B cell (primary cell): ENCODE measurements at regions not wholly inside any gene's neighbourhood (a gene's known extent, or its start where the extent isn't known, plus 50 kb on each side); places are given as distances from the start of the nearest gene placed in this dataset.

ENCODE experiments used
- ATAC-seq: fragments of 200-7000 bp; cut with Tn5 transposase; one replicate; pipeline ENCODE4 v1.10.0; 2021; ENCODE audit warnings: low read depth, mild to moderate bottlenecking, moderate number of reproducible peaks, moderate library complexity
- CTCF ChIA-PET: fragments of 350-600 bp; sonication (Branson Sonifier 250); formaldehyde crosslinking; loops from one replicate; lab custom pipeline; 2021; ENCODE audit warnings: antibody characterized with exemption, inconsistent platforms; lab: Charles Lee
- POLR2A ChIA-PET: fragments of 350-600 bp; sonication (Branson Sonifier 250); formaldehyde crosslinking; loops from one replicate; lab custom pipeline; 2021; ENCODE audit warnings: antibody characterized with exemption; lab: Charles Lee
- DNase-seq: peaks from one replicate; pipeline ENCODE4 v3.0.0; 2013
- H2AFZ ChIP-seq: 2 replicates; pipeline ENCODE4 v1.6.1; 2012; ENCODE audit warnings: mild to moderate bottlenecking, low read depth, low read length; ENCODE audit not compliant: insufficient read depth, poor library complexity, severe bottlenecking
- H3K27ac ChIP-seq, 2 donors: 1 replicate in 1 of 2; 2 replicates in 1 of 2; pipeline ENCODE4 v1.5.1; 2012 to 2013; ENCODE audit warnings: low read length in 2 of 2, mild to moderate bottlenecking in 2 of 2, moderate library complexity in 1 of 2
- H3K27me3 ChIP-seq, 4 experiments: fragments of 200-600 bp in 1 of 4; sonication (generic) in 1 of 4; replicated peaks in 1 of 4; 1 replicate in 2 of 4; 2 replicates in 2 of 4; pipeline versions ENCODE4 v1.6.1 to v1.7.0; 2013 to 2016; ENCODE audit warnings: low read length in 3 of 4, mild to moderate bottlenecking in 2 of 4, mixed read lengths in 1 of 4, moderate library complexity in 1 of 4; ENCODE audit not compliant: insufficient read depth in 4 of 4, control insufficient read depth in 3 of 4; ENCODE audit errors: control extremely low read depth in 1 of 4
- H3K36me3 ChIP-seq, 2 experiments: replicated peaks in 1 of 2; 1 replicate in 1 of 2; 2 replicates in 1 of 2; pipeline versions ENCODE4 v1.6.1 to v1.7.1; 2013; ENCODE audit warnings: low read length in 1 of 2; ENCODE audit not compliant: insufficient read depth in 2 of 2, control insufficient read depth in 1 of 2; ENCODE audit errors: control extremely low read depth in 1 of 2, extremely low read depth in 1 of 2
- H3K4me1 ChIP-seq, 2 donors: fragments of 200-600 bp in 1 of 2; sonication (generic) in 1 of 2; 1 replicate in 1 of 2; 2 replicates in 1 of 2; pipeline versions ENCODE4 v1.5.1 to v1.6.1; 2013 to 2017; ENCODE audit warnings: low read length in 2 of 2; ENCODE audit not compliant: control insufficient read depth in 2 of 2, insufficient read depth in 2 of 2
- H3K4me2 ChIP-seq: replicated peaks from 2 replicates; pipeline ENCODE3; 2012; ENCODE audit warnings: mild to moderate bottlenecking, low read depth, low read length; ENCODE audit not compliant: poor library complexity, severe bottlenecking
- H3K4me3 ChIP-seq, 5 experiments: fragments of 200-600 bp in 1 of 5; sonication (generic) in 1 of 5; 1 replicate in 3 of 5; 2 replicates in 2 of 5; pipeline versions ENCODE4 v1.5.1 to v1.7.0; 2011 to 2016; ENCODE audit warnings: low read length in 4 of 5, mild to moderate bottlenecking in 4 of 5, low read depth in 2 of 5, control low read depth in 1 of 5, moderate library complexity in 1 of 5; ENCODE audit not compliant: insufficient read depth in 1 of 5; ENCODE audit errors: control extremely low read depth in 1 of 5, extremely low read depth in 1 of 5
- H3K79me2 ChIP-seq: fragments of 200-600 bp; sonication (generic); one replicate; pipeline ENCODE4 v1.6.0; 2016; ENCODE audit warnings: low read length; ENCODE audit not compliant: control insufficient read depth, insufficient read depth
- H3K9ac ChIP-seq: fragments of 200-600 bp; sonication (generic); 2 replicates; pipeline ENCODE4 v1.6.1; 2017; ENCODE audit warnings: mild to moderate bottlenecking, low read length, moderate library complexity
- H3K9me3 ChIP-seq, 3 donors: one replicate each; pipeline versions ENCODE4 v1.6.1 to v1.7.1; 2013; ENCODE audit warnings: low read length in 2 of 3; ENCODE audit not compliant: control insufficient read depth in 2 of 3, insufficient read depth in 1 of 3; ENCODE audit errors: control extremely low read depth in 1 of 3
- H4K20me1 ChIP-seq: 2 replicates; pipeline ENCODE4 v1.6.0; 2012; ENCODE audit warnings: mild to moderate bottlenecking, low read length; ENCODE audit not compliant: insufficient read depth, control insufficient read depth, poor library complexity, severe bottlenecking
- H3K27ac Mint-ChIP-seq: one replicate; pipeline ENCODE4 v1.8.0; 2021; ENCODE audit warnings: mixed read lengths
- H3K27me3 Mint-ChIP-seq: one replicate; pipeline ENCODE4 v1.8.0; 2021; ENCODE audit warnings: mixed read lengths
- H3K4me1 Mint-ChIP-seq: one replicate; pipeline ENCODE4 v1.8.0; 2021; ENCODE audit warnings: mixed read lengths
- H3K4me3 Mint-ChIP-seq: one replicate; pipeline ENCODE4 v1.8.0; 2021; ENCODE audit warnings: mixed read lengths
- H3K9me3 Mint-ChIP-seq: one replicate; pipeline ENCODE4 v1.8.0; 2022; ENCODE audit warnings: mixed read lengths; ENCODE audit not compliant: insufficient read depth
- CTCF ChIP-seq: fragments of 200-600 bp; IDR thresholded peaks from one replicate; pipeline ENCODE4 v1.8.0; 2022; ENCODE audit warnings: antibody characterized with exemption, mild to moderate bottlenecking
- EZH2 ChIP-seq: IDR thresholded peaks from 2 replicates; pipeline ENCODE4 v1.6.1; 2012; ENCODE audit warnings: borderline replicate concordance, low read depth, mild to moderate bottlenecking, moderate library complexity, low read length; ENCODE audit not compliant: insufficient read depth, poor library complexity, severe bottlenecking
- WGBS: methylation state at CpG from one replicate; pipeline ENCODE4 v1.1.5; 2013; ENCODE audit warnings: missing lambda C conversion rate; ENCODE audit not compliant: insufficient coverage; 5-methylcytosine and 5-hydroxymethylcytosine counted together
- intact Hi-C: fragments of 100-400 bp; cut with micrococcal nuclease; formaldehyde crosslinking; loops from one replicate; pipeline ENCODE4 v1.10.0; 2022

- WGBS = 67% methylated on average over 1 of the region's 2 CpGs
- H3K27me3 ChIP-seq = peaks cover 0 to 7% (median 3%) of the 10 kb centered on the region in 4 experiments
- H2AFZ ChIP-seq = no peak overlapping the region
- no peak overlapping the region for H3K27ac Mint-ChIP-seq
- peaks cover 17% of the 10 kb centered on the region for H3K27me3 Mint-ChIP-seq
- ChIA-PET CTCF (interaction anchor here (2.8 kb wide), 1 partner anchor 12 kb away, joined by 15 read pairs; no protein-coding TSS in a partner anchor), POLR2A (no interaction called here)
- no peak overlapping the region for H3K9ac ChIP-seq
- H3K4me1 ChIP-seq = no peaks in the 10 kb centered on the region
- intact Hi-C loops = no loop called here
- H3K4me3 ChIP-seq = no peak overlapping the region
- H3K4me1 Mint-ChIP-seq = no peaks in the 10 kb centered on the region
- H3K9me3 ChIP-seq = no peaks in the 10 kb centered on the region
- H3K4me3 Mint-ChIP-seq = no peak overlapping the region
- no peak for TF ChIP-seq CTCF
- TF ChIP-seq EZH2 = no peak
- DNase-seq (no peak), ATAC-seq (no peak)
- H3K27ac ChIP-seq = no peak overlapping the region
- no peaks in the 10 kb centered on the region for H3K36me3 ChIP-seq
- no peaks in the 10 kb centered on the region for H3K9me3 Mint-ChIP-seq
- H3K79me2 ChIP-seq = no peaks in the 10 kb centered on the region
- no peaks in the 10 kb centered on the region for H4K20me1 ChIP-seq
- H3K4me2 ChIP-seq = no peak overlapping the region
Observed at GRCh38 chr5:34535944-34536623, 120.0 kb upstream of the RAI14 start.

- H2AFZ ChIP-seq = no peak overlapping the region
- H3K4me1 ChIP-seq = no peaks in the 10 kb centered on the region
- no peaks in the 10 kb centered on the region for H3K79me2 ChIP-seq
- H3K4me2 ChIP-seq = no peak overlapping the region
- H3K36me3 ChIP-seq = no peaks in the 10 kb centered on the region
- TF ChIP-seq EZH2 (no peak), CTCF (no peak)
- no peaks in the 10 kb centered on the region for H3K9me3 Mint-ChIP-seq
- DNase-seq (no peak), ATAC-seq (no peak)
- no peak overlapping the region for H3K27ac Mint-ChIP-seq
- no peak overlapping the region for H3K27ac ChIP-seq
- CTCF ChIA-PET = interaction anchor here (1.1 to 2.8 kb wide), 3 partner anchors 13 to 467 kb away, joined by 3 to 15 read pairs (median 4); no protein-coding TSS in a partner anchor
- H3K9me3 ChIP-seq = no peaks in the 10 kb centered on the region
- POLR2A ChIA-PET = no interaction called here
- intact Hi-C loops = no loop called here
- no peak overlapping the region for H3K4me3 Mint-ChIP-seq
- peaks cover 23% of the 10 kb centered on the region for H3K27me3 Mint-ChIP-seq
- H3K4me3 ChIP-seq = no peak overlapping the region
- peaks cover 0 to 7% (median 3%) of the 10 kb centered on the region in 4 experiments for H3K27me3 ChIP-seq
- H4K20me1 ChIP-seq = no peaks in the 10 kb centered on the region
- H3K9ac ChIP-seq = no peak overlapping the region
- H3K4me1 Mint-ChIP-seq = no peaks in the 10 kb centered on the region
Observed at GRCh38 chr5:34536699-34537098, 119.4 kb upstream of the RAI14 start.
